ENCODE measurements at regions not wholly inside any gene's neighbourhood (a gene's known extent, or its start where the extent isn't known, plus 50 kb on each side); places are given as distances from the start of the nearest gene placed in this dataset.

DNA sequence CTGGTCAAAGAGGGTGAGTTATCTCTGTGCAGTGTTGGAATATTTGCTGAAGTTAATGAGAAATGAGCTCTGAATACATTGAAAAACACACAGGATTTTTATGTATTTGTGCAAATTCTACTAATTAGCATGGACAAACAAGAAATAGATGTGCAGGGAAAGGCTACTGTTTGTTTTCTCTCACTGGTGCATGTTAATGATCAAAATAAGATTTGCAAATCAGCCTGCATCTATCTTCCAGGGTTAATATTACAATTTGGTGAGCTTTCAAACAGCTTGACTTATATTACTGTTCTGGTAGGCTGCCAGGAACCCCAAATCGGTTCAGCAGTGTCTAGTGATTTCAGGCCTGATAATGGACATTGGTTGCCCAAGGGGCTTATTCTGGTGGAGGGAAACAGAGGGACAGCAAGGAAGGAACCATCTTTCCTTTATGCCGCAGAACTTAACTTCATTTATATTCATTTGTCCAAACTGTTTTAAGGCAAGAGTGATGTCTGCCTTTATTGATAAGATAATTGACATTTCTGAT lies 93.8 kb upstream of the REG3A start:
- no peaks in the 10 kb centered on the region for H3K4me1 ChIP-seq (ENCODE audit: insufficient read depth)
- no peak for DNase-seq
- H3K27ac ChIP-seq = no peak overlapping the region
- intact Hi-C loops (cut with DNase I) = no loop called here
- no peak overlapping the region for H3K4me3 ChIP-seq
- WGBS, 3 donors = 69 to 74% (median 70%) methylated on average over 2 of the region's 2 CpGs
- H3K27me3 ChIP-seq = no peaks in the 10 kb centered on the region
- TF ChIP-seq CTCF (IDR thresholded peaks at IDR 0.05) (no peak), POLR2A (IDR thresholded peaks at IDR 0.05) (no peak), EP300 (IDR thresholded peaks at IDR 0.05) (no peak)
- H3K9me3 ChIP-seq = no peaks in the 10 kb centered on the region
- H3K36me3 ChIP-seq = no peaks in the 10 kb centered on the region

DNA sequence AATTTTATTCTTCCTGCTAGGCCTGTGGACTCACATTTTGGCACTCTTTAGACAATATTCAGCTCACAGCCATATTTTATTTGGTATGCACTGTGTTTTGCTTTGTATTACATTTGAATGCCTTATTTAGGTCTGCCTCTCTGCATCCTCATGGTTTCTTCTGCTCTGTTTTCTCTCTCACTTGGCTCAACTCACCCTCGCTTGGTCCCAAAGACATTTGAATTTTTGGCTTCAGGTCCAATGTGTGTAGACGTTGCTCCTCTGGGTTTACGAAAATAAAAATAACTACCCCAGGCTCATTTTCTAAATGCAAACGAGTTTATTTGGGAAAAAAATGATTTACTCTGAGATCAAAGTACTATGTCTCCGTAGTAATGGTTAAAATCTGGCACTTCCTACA lies 91.1 kb upstream of the REG3A start:
- no peak overlapping the region for H3K4me3 ChIP-seq
- no peak overlapping the region for H3K27ac ChIP-seq
- H3K27me3 ChIP-seq = no peaks in the 10 kb centered on the region
- H3K9me3 ChIP-seq = no peaks in the 10 kb centered on the region
- no peak for DNase-seq
- no peaks in the 10 kb centered on the region for H3K4me1 ChIP-seq (ENCODE audit: insufficient read depth)
- 60 to 73% (median 68%) methylated on average over 5 of the region's 5 CpGs for WGBS, 3 donors
- intact Hi-C loops (cut with DNase I) = no loop called here
- TF ChIP-seq EP300 (IDR thresholded peaks at IDR 0.05) (no peak), CTCF (IDR thresholded peaks at IDR 0.05) (no peak), POLR2A (IDR thresholded peaks at IDR 0.05) (no peak)
- no peaks in the 10 kb centered on the region for H3K36me3 ChIP-seq

GRCh38 chr2:79248776-79249175 lies 89.2 kb upstream of the REG3A start:
- Histone ChIP-seq H3K4me1 (ENCODE audit: insufficient read depth) (no peaks in the 10 kb centered on the region), H3K4me3 (no peak overlapping the region), H3K36me3 (no peaks in the 10 kb centered on the region), H3K9me3 (no peaks in the 10 kb centered on the region), H3K27ac (no peak overlapping the region), H3K27me3 (no peaks in the 10 kb centered on the region)
- intact Hi-C loops (cut with DNase I) = no loop called here
- DNase-seq = no peak
- 59 to 68% (median 65%) methylated on average over 1 of the region's 1 CpG for WGBS, 3 donors
- TF ChIP-seq CTCF (IDR thresholded peaks at IDR 0.05) (no peak), POLR2A (IDR thresholded peaks at IDR 0.05) (no peak), EP300 (IDR thresholded peaks at IDR 0.05) (no peak)

DNA sequence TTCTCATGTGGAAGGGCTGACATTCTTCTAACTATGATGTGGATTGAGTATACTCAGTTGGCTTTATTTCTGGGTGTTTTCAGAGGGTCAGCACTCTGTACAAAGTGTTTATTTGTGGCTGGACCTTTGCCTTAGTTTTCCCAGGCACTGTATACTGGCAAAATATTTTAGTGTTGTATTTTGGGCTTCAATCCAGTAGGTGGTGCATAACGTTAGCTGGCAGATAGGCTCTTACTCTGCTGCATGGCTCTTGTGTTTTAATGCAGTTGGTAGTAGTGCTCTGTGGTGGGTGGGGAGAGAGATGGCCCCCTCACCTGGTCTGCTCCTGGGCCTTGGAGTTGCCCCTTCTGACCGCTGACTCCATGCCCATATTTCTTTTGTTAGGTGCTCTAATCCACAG lies 75.6 kb upstream of the REG3A start:
- no peaks in the 10 kb centered on the region for H3K9me3 ChIP-seq
- H3K36me3 ChIP-seq = no peaks in the 10 kb centered on the region
- no peak overlapping the region for H3K4me3 ChIP-seq
- H3K27ac ChIP-seq = no peak overlapping the region
- DNase-seq = no peak
- no peaks in the 10 kb centered on the region for H3K4me1 ChIP-seq (ENCODE audit: insufficient read depth)
- TF ChIP-seq CTCF (IDR thresholded peaks at IDR 0.05) (no peak), POLR2A (IDR thresholded peaks at IDR 0.05) (no peak), EP300 (IDR thresholded peaks at IDR 0.05) (no peak)
- WGBS, 3 donors = 30 to 45% (median 34%) methylated on average over 2 of the region's 2 CpGs
- intact Hi-C loops (cut with DNase I) = no loop called here
- no peaks in the 10 kb centered on the region for H3K27me3 ChIP-seq

GRCh38 chr2:79223539-79223938 lies 64.0 kb upstream of the REG3A start:
- Histone ChIP-seq H3K9me3 (no peaks in the 10 kb centered on the region), H3K27ac (no peak overlapping the region), H3K27me3 (no peaks in the 10 kb centered on the region), H3K4me3 (no peak overlapping the region), H3K4me1 (ENCODE audit: insufficient read depth) (no peaks in the 10 kb centered on the region), H3K36me3 (no peaks in the 10 kb centered on the region)
- no peak for DNase-seq
- TF ChIP-seq CTCF (IDR thresholded peaks at IDR 0.05) (no peak), POLR2A (IDR thresholded peaks at IDR 0.05) (no peak), EP300 (IDR thresholded peaks at IDR 0.05) (no peak)
- intact Hi-C loops (cut with DNase I) = no loop called here

All from ovary (tissue), 7 donors.